Trophoblast cell (in vitro differentiated cells and primary cell): ENCODE measurements at regions not wholly inside any gene's neighbourhood (a gene's known extent, or its start where the extent isn't known, plus 50 kb on each side); places are given as distances from the start of the nearest gene placed in this dataset.

Experiments
- DNase-seq, 2 donors: peaks; one replicate each; pipeline ENCODE4 v3.0.0-alpha.2; 2016
- H2AFZ ChIP-seq: 2 replicates; pipeline ENCODE4 v1.6.1; 2013; ENCODE audit warnings: low read length, moderate library complexity, mild to moderate bottlenecking; ENCODE audit not compliant: insufficient read depth, poor library complexity
- H2AK5ac ChIP-seq: 2 replicates; pipeline ENCODE4 v1.6.1; 2013; ENCODE audit warnings: mild to moderate bottlenecking, low read length
- H2BK120ac ChIP-seq: 2 replicates; pipeline ENCODE4 v1.6.1; 2013; ENCODE audit warnings: low read length, mild to moderate bottlenecking, moderate library complexity; ENCODE audit not compliant: insufficient read depth, poor library complexity
- H2BK12ac ChIP-seq: 2 replicates; pipeline ENCODE4 v1.6.1; 2013; ENCODE audit warnings: mild to moderate bottlenecking, low read length, moderate library complexity
- H2BK5ac ChIP-seq: 2 replicates; pipeline ENCODE4 v1.6.1; 2013; ENCODE audit warnings: low read length, low read depth, moderate library complexity, mild to moderate bottlenecking; ENCODE audit not compliant: poor library complexity
- H3K14ac ChIP-seq: 2 replicates; pipeline ENCODE4 v1.6.1; 2013; ENCODE audit warnings: mild to moderate bottlenecking, low read length
- H3K18ac ChIP-seq: 2 replicates; pipeline ENCODE4 v1.6.1; 2013; ENCODE audit warnings: mild to moderate bottlenecking, low read length
- H3K23ac ChIP-seq: 2 replicates; pipeline ENCODE4 v1.6.1; 2013; ENCODE audit warnings: low read length
- H3K27ac ChIP-seq: 2 replicates; pipeline ENCODE4 v1.5.1; 2013; ENCODE audit warnings: low read depth, mild to moderate bottlenecking, inconsistent platforms, low read length, moderate library complexity
- H3K27me3 ChIP-seq: 2 replicates; pipeline ENCODE4 v1.6.1; 2013; ENCODE audit warnings: inconsistent platforms, mild to moderate bottlenecking, low read length, moderate library complexity; ENCODE audit not compliant: insufficient read depth
- H3K36me3 ChIP-seq, 2 experiments: 1 replicate in 1 of 2; 2 replicates in 1 of 2; pipeline ENCODE4 v1.6.1; 2013; ENCODE audit warnings: low read length in 2 of 2, mild to moderate bottlenecking in 2 of 2, moderate library complexity in 1 of 2; ENCODE audit not compliant: insufficient read depth in 2 of 2, control insufficient read depth in 1 of 2
- H3K4ac ChIP-seq: 2 replicates; pipeline ENCODE4 v1.6.1; 2013; ENCODE audit warnings: low read depth, mild to moderate bottlenecking, low read length, moderate library complexity
- H3K4me1 ChIP-seq, 2 experiments: 1 replicate in 1 of 2; 2 replicates in 1 of 2; pipeline ENCODE4 v1.6.1; 2013; ENCODE audit warnings: low read length in 2 of 2, mild to moderate bottlenecking in 2 of 2, moderate library complexity in 1 of 2; ENCODE audit not compliant: insufficient read depth in 2 of 2, control insufficient read depth in 1 of 2
- H3K4me2 ChIP-seq: 2 replicates; pipeline ENCODE4 v1.6.1; 2013; ENCODE audit warnings: inconsistent platforms, mild to moderate bottlenecking, low read length, moderate library complexity
- H3K4me3 ChIP-seq: 2 replicates; pipeline ENCODE4 v1.5.1; 2013; ENCODE audit warnings: mild to moderate bottlenecking, low read depth, low read length, inconsistent platforms
- H3K79me1 ChIP-seq: one replicate; pipeline ENCODE4 v1.6.1; 2013; ENCODE audit warnings: low read length
- H3K79me2 ChIP-seq: 2 replicates; pipeline ENCODE4 v1.6.1; 2013; ENCODE audit warnings: low read length, mild to moderate bottlenecking; ENCODE audit not compliant: control insufficient read depth, insufficient read depth, poor library complexity
- H3K9ac ChIP-seq: 2 replicates; pipeline ENCODE4 v1.6.1; 2013; ENCODE audit warnings: mild to moderate bottlenecking, low read length
- H3K9me3 ChIP-seq: 2 replicates; pipeline ENCODE4 v1.6.1; 2013; ENCODE audit warnings: low read depth, mild to moderate bottlenecking, control low read depth, inconsistent platforms, low read length; ENCODE audit not compliant: insufficient read depth
- H4K12ac ChIP-seq: 2 replicates; pipeline ENCODE4 v1.6.1; 2013; ENCODE audit warnings: low read depth, mild to moderate bottlenecking, low read length, moderate library complexity
- H4K8ac ChIP-seq: 2 replicates; pipeline ENCODE4 v1.6.1; 2013; ENCODE audit warnings: low read depth, mild to moderate bottlenecking, low read length, moderate library complexity
- H4K91ac ChIP-seq: one replicate; pipeline ENCODE4 v1.6.1; 2013; ENCODE audit warnings: low read depth, mild to moderate bottlenecking, low read length, moderate library complexity
- WGBS: extraction: QIAGEN DNeasy Blood & Tissue Kit; methylation state at CpG from one replicate; pipeline ENCODE4 v1.1.7; 2013; ENCODE audit warnings: missing lambda C conversion rate; ENCODE audit not compliant: insufficient read length, insufficient coverage; ENCODE audit errors: extremely low coverage; 5-methylcytosine and 5-hydroxymethylcytosine counted together

GRCh38 chr2:129464631-129465030 lies 514.8 kb upstream of the RAB6C start:
- no peaks in the 10 kb centered on the region for H3K79me1 ChIP-seq
- H2AFZ ChIP-seq: no peak overlapping the region
- no peak overlapping the region for H2BK120ac ChIP-seq
- peaks cover 7% of the 10 kb centered on the region for H3K9me3 ChIP-seq
- H3K18ac ChIP-seq: no peak overlapping the region
- H4K91ac ChIP-seq: no peak overlapping the region
- no peak overlapping the region for H2BK12ac ChIP-seq
- no peaks in the 10 kb centered on the region for H3K27me3 ChIP-seq
- no peak overlapping the region for H3K4me2 ChIP-seq
- no CpG with 5 or more reads among the region's 6 CpGs for whole genome bisulfite sequencing
- H4K8ac ChIP-seq: no peak overlapping the region
- H3K27ac ChIP-seq: no peak overlapping the region
- no peak overlapping the region for H3K4ac ChIP-seq
- H3K9ac ChIP-seq: no peak overlapping the region
- H2AK5ac ChIP-seq: no peak overlapping the region
- no peaks in the 10 kb centered on the region for H3K36me3 ChIP-seq
- no peak overlapping the region for H3K23ac ChIP-seq
- no peak overlapping the region for H3K4me3 ChIP-seq
- DNase-seq: no peak
- H3K14ac ChIP-seq: no peak overlapping the region
- H2BK5ac ChIP-seq: no peak overlapping the region
- H4K12ac ChIP-seq: no peak overlapping the region
- H3K4me1 ChIP-seq: no peaks in the 10 kb centered on the region
- H3K79me2 ChIP-seq: no peaks in the 10 kb centered on the region

GRCh38 chr2:129465045-129465444 lies 514.4 kb upstream of the RAB6C start:
- no peak overlapping the region for H4K91ac ChIP-seq
- no CpG with 5 or more reads among the region's 11 CpGs for whole genome bisulfite sequencing
- no peak overlapping the region for H3K4me2 ChIP-seq
- H2BK120ac ChIP-seq: no peak overlapping the region
- DNase-seq: no peak
- no peak overlapping the region for H2AK5ac ChIP-seq
- H4K8ac ChIP-seq: no peak overlapping the region
- no peaks in the 10 kb centered on the region for H3K27me3 ChIP-seq
- no peak overlapping the region for H3K4ac ChIP-seq
- H2BK12ac ChIP-seq: no peak overlapping the region
- no peaks in the 10 kb centered on the region for H3K4me1 ChIP-seq
- no peak overlapping the region for H3K18ac ChIP-seq
- H2BK5ac ChIP-seq: no peak overlapping the region
- H2AFZ ChIP-seq: no peak overlapping the region
- no peak overlapping the region for H4K12ac ChIP-seq
- H3K79me2 ChIP-seq: no peaks in the 10 kb centered on the region
- H3K27ac ChIP-seq: no peak overlapping the region
- no peaks in the 10 kb centered on the region for H3K36me3 ChIP-seq
- no peak overlapping the region for H3K4me3 ChIP-seq
- no peak overlapping the region for H3K14ac ChIP-seq
- H3K23ac ChIP-seq: no peak overlapping the region
- H3K9ac ChIP-seq: no peak overlapping the region
- H3K79me1 ChIP-seq: no peaks in the 10 kb centered on the region
- H3K9me3 ChIP-seq: peaks cover 7% of the 10 kb centered on the region

- H3K27me3 ChIP-seq: no peaks in the 10 kb centered on the region
- no peak overlapping the region for H2BK5ac ChIP-seq
- no peak overlapping the region for H3K27ac ChIP-seq
- H4K12ac ChIP-seq: no peak overlapping the region
- DNase-seq: no peak
- no peak overlapping the region for H2BK12ac ChIP-seq
- no peak overlapping the region for H3K14ac ChIP-seq
- H3K9ac ChIP-seq: no peak overlapping the region
- no peak overlapping the region for H3K4ac ChIP-seq
- no peaks in the 10 kb centered on the region for H3K79me2 ChIP-seq
- H3K4me1 ChIP-seq: no peaks in the 10 kb centered on the region
- H4K8ac ChIP-seq: no peak overlapping the region
- H3K4me2 ChIP-seq: no peak overlapping the region
- no peak overlapping the region for H3K18ac ChIP-seq
- no peak overlapping the region for H2AK5ac ChIP-seq
- H3K4me3 ChIP-seq: no peak overlapping the region
- no peak overlapping the region for H4K91ac ChIP-seq
- H3K36me3 ChIP-seq: no peaks in the 10 kb centered on the region
- no peak overlapping the region for H2BK120ac ChIP-seq
- peaks cover 7% of the 10 kb centered on the region for H3K9me3 ChIP-seq
- H3K23ac ChIP-seq: no peak overlapping the region
- H3K79me1 ChIP-seq: no peaks in the 10 kb centered on the region
- H2AFZ ChIP-seq: no peak overlapping the region
- no CpG with 5 or more reads among the region's 13 CpGs for WGBS
These were observed 513.1 kb upstream of the RAB6C start for GRCh38 chr2:129466389-129466788.

- Histone ChIP-seq H3K79me1 (no peaks in the 10 kb centered on the region), H2AK5ac (no peak overlapping the region), H2AFZ (no peak overlapping the region), H4K8ac (no peak overlapping the region), H3K79me2 (no peaks in the 10 kb centered on the region), H3K9me3 (peaks cover 7% of the 10 kb centered on the region), H3K4me2 (no peak overlapping the region), H2BK120ac (no peak overlapping the region), H3K36me3 (no peaks in the 10 kb centered on the region), H3K27ac (no peak overlapping the region), H3K4me3 (no peak overlapping the region), H3K27me3 (no peaks in the 10 kb centered on the region), H3K14ac (no peak overlapping the region), H3K4ac (no peak overlapping the region), H3K4me1 (no peaks in the 10 kb centered on the region), H2BK5ac (no peak overlapping the region), H4K91ac (no peak overlapping the region), H3K18ac (no peak overlapping the region), H3K9ac (no peak overlapping the region), H3K23ac (no peak overlapping the region), H4K12ac (no peak overlapping the region), H2BK12ac (no peak overlapping the region)
- no peak for DNase-seq
- WGBS: no CpG with 5 or more reads among the region's 11 CpGs
These were observed 512.3 kb upstream of the RAB6C start for GRCh38 chr2:129467012-129467779.
